ENCODE measurements at regions not wholly inside any gene's neighbourhood (a gene's known extent, or its start where the extent isn't known, plus 50 kb on each side); places are given as distances from the start of the nearest gene placed in this dataset.

- no peak for DNase-seq
Measured at GRCh38 chr9:2916382-2916985, 72.6 kb upstream of the PUM3 start.

GRCh38 chr9:2913026-2913425 lies 69.1 kb upstream of the PUM3 start:
- DNase-seq: no peak

GRCh38 chr9:2907411-2907810 lies 63.5 kb upstream of the PUM3 start:
- DNase-seq: no peak

- no peak for DNase-seq
Measured at GRCh38 chr9:2904242-2904930, 60.5 kb upstream of the PUM3 start.
